OCI-LY1 (cell line): ENCODE measurements at regions not wholly inside any gene's neighbourhood (a gene's known extent, or its start where the extent isn't known, plus 50 kb on each side); places are given as distances from the start of the nearest gene placed in this dataset.

ENCODE experiments used
- EZH2 ChIP-seq: fragments of 200-600 bp; sonication (generic), shearing (Covaris generic); IDR thresholded peaks from 2 replicates; pipeline ENCODE4 v1.8.0; 2017; ENCODE audit warnings: borderline replicate concordance, mixed run types, mild to moderate bottlenecking, antibody characterized with exemption, low read length, moderate library complexity, mixed read lengths
- TF ChIP-seq, protein P1 (sequence below): fragments of 200-600 bp; sonication (generic), shearing (Covaris generic); IDR thresholded peaks from 2 replicates; pipeline ENCODE4 v1.5.1; 2017; ENCODE audit warnings: mild to moderate bottlenecking, antibody characterized with exemption, low read length, moderate library complexity, mixed read lengths

- TF ChIP-seq, protein P1, sequence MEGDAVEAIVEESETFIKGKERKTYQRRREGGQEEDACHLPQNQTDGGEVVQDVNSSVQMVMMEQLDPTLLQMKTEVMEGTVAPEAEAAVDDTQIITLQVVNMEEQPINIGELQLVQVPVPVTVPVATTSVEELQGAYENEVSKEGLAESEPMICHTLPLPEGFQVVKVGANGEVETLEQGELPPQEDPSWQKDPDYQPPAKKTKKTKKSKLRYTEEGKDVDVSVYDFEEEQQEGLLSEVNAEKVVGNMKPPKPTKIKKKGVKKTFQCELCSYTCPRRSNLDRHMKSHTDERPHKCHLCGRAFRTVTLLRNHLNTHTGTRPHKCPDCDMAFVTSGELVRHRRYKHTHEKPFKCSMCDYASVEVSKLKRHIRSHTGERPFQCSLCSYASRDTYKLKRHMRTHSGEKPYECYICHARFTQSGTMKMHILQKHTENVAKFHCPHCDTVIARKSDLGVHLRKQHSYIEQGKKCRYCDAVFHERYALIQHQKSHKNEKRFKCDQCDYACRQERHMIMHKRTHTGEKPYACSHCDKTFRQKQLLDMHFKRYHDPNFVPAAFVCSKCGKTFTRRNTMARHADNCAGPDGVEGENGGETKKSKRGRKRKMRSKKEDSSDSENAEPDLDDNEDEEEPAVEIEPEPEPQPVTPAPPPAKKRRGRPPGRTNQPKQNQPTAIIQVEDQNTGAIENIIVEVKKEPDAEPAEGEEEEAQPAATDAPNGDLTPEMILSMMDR = no peak
- no peak for TF ChIP-seq EZH2
Measured at GRCh38 chr5:81846301-81846700, 95.4 kb upstream of the SSBP2 start.
